HG03060 (cell line): ENCODE measurements at regions not wholly inside any gene's neighbourhood (a gene's known extent, or its start where the extent isn't known, plus 50 kb on each side); places are given as distances from the start of the nearest gene placed in this dataset.

Experiments
- ATAC-seq: cut with Tn5 transposase; IDR thresholded peaks from one replicate; pipeline ENCODE4 v1.9.1; 2021; ENCODE audit warnings: low read depth, moderate number of reproducible peaks; ENCODE audit not compliant: unreplicated experiment

DNA sequence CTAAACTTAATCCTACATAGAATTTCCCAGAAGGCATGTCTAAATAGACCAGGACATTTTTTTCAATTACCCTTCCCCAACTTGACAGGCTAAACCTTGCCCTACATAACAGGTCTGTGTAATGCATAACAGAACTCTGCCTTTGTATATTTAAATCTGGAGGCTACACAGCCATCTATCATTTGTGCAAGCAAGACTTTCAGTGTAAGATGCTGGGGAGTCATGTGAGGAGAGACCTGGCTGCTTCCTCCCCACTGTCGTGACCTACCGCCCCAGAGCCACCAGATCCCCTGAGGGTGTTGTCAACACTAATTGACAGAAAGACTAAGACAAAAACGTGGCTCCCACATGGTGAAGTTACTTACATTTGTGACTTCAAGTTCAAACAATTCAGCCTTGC, 342.2 kb downstream of the PPARGC1A start:
- ATAC-seq: no peak

DNA sequence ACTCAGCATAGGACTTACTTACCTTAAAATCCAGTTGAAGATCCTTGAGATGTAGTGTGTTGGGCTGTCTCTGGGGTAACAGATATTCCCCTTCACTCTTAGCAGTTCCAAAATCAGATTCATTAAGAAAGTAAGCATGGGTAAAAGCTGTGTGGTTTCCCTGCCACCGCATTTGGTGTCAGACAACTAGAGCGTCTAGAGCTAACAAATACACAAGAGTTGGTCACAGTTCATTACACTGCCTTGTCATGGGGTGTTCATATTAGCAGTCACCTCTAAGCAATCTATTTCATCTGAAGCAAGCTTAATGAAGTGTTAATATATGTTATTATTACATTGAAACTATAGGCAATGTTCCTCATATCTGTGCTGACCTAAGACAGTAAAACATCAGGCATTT, 342.8 kb downstream of the PPARGC1A start:
- no peak for ATAC-seq

DNA sequence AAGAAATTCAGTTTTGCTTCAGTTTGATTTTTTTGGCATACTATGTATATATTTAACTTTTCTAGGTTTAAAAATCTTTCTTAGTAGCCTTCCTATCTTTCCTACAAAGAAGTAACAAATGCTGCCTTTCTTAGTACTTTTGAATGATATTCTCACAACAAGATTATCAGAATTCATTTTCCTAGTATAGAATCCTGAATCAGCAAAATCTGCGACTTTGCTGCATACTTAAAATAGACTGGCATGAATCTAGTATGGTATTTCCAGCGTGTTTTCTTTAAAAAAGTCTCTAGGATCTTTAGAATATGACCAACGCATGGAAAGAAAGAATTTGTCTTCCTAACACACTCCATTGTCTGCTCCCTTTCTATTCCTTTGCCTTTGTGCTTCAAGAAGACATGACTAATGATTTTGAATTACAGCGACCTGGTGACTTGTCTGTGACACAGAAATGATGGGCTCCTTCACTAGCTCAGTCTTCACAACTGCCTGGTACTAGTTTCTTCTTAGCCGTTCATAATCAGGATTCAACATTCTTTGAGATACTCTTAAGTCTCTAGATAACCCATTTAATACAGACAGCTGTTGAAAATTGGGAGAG, 349.8 kb downstream of the PPARGC1A start:
- ATAC-seq: no peak

DNA sequence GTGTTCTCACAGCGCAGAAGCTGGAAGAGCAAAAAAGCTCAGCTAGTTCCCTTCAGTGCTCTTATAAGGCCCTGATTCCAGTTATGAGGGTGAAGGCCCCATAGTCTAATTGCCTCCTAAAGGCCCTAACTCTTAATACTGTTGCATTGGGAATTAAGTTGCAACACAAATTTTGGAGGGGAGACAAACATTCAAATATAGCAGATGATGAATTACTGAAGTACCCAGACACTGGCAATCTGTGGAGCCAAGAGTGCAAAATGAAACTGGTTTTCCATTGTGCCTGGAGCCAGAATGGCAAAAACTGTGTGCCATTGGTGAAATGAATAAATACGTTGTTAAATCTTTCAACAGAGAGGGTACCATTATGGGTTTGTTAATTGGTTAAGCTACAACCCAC, 356.0 kb downstream of the PPARGC1A start:
- no peak for ATAC-seq

DNA sequence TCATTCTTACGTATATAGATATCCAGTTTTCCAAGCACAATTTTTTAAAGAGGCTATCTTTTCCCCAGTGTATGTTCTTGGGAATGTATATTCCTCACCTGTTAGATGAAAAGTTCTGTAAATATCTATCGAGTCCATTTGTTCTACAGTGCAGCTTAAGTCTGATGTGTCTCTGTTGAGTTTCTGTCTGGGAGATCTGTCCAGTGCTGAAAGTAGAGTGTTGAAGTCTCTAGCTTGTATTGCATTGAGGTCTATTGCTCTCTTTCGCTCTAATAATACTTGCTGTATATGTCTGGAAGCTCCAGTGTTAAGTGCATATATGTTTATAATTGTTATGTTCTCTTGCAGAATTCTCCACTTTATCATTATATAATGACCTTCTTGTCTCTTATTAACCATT, 373.1 kb downstream of the PPARGC1A start:
- no peak for ATAC-seq

DNA sequence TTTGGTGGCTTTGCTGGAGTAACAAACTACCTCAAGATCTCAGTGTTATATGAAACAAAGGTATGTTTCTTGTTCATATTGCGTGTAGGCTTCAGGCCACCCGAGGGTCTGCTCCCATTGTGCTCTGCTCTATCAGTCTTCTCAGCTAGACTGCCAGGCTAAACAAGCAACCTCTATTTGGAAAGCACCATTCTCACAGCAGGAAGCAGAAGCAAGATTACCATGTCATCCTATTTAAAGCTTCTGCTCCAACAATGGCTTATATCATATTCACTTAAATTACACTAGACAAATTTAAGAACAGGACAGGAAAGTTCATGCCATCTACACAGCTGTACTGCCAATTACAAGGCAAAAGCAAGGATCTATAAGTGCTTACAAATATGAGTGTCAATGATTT, 385.8 kb downstream of the PPARGC1A start:
- no peak for ATAC-seq

DNA sequence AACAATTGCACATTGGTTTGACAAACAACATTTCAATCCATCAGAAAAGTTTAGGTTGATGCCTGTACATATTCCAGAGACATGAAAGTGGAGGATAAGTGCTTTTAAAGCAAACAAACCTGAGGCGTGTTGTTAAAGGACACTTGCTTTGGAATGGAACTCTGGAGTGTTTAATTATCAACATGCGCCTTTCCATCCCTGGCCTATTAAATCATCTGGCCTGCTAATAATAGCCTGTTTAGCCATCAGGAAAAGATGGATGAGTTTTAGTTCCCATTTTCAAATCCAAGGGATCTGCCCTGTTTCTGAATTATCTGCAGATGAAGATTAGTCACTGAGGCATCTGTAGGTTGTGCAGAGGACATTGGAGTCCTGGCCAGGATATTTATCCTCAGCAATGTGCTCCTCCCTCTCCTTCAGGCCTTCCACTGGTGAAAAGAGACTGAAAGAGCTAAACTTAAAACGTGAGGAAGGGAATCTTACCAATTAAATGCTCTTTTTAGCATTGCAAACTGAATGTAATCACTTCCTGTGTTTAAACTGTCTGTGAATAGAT, 388.9 kb downstream of the PPARGC1A start:
- no peak for ATAC-seq

DNA sequence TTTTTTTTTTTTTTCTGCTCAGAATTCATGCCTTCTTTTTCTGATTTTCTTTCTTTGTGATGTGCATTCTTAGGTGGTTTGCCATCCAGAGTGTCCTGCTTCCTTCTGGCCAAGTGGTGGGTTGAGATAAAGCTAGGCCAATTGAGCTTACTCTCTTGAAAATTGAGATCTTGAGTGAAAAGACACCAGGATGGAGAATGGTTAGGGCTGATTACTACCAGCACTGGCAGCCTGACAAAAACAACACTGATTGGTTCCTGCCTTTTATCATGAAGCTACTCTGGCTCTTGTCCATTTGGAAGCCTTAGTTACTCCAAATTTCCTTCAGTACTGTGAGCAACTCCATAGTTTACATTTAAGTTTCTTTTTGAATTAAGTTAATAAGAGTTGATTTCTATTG, 404.0 kb downstream of the PPARGC1A start:
- no peak for ATAC-seq

DNA sequence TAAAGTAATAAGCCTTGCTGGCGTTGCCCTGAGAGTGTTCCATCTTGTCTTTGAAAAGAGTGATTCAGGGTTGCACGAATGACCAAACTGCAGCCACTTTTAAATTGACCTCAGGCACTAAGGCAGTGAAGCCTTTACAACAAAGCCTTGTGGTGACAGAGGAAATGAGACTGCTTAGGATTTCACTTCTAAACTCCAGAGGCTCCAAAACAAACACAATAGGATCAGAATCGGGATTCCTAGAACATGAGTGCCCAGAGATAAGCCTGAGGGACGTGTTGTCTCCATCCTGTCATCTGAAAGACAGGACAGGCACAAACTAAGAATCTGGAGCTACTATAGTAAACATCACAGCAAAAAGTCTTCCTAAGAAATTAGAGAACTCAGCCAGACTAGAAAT, 405.2 kb downstream of the PPARGC1A start:
- no peak for ATAC-seq

DNA sequence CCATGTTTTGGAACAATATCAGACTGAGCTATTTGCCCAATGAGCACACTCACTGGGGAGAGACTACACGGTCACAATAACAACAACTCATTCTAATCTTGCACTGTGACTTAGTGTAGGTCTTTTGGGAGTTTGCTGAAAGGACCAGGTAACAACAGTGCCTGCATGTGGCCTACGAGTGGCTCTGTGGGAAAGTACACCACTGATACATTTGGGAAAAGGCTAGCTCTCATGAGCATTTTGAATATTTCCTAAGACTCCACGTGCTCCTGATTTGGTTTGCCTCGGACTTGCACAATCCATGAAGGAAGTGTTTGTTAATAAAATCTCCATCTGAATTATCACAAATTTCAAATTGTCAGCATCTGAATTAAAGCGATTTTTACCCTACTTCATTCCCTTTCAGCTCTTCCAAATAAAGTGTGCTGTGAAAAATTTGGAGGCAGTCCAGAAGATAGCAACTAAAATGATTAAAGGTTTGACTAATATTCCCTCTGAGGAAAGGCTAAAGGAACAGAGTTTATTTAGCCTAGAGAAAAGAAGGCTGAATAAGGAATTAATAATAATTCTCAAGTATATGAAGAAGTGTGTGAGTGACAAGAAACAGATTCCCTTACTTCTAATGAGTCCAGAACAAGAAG, 406.4 kb downstream of the PPARGC1A start:
- ATAC-seq: no peak

DNA sequence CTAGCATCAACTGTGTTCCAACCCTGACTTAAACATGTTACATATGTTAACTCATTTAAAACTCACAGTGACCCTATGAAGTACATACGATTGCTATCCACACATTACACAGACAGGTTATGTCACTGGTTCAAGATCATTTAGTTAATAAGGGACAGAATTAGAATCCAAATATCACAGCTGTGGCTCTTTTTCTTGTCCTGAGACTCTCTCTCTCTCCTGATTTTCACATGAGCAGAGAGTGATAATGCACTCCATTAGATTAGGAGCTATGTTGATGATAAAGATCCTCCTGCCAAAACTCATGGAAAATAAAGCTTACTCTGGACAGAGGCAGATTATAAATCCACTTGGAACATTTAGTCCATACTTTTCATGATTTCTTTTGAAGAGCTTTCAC, 408.3 kb downstream of the PPARGC1A start:
- no peak for ATAC-seq

DNA sequence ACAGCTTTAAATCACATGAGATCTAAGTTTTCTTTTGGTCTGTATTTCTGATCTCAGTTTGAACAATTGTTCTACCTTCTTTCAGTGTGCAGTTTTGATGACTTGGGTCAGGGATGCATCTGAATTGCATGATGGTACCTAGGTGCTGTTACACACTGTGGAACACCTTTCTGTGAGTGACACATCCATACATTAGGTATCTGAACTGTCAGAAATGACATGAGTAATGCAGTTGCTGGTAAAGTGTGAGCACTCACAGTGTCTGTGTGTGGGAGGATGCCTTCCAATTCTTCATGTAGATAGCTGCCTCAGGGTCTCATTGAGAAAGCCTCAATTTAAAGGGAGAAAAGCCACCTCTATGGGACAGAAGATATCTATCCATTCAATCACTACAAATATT, 411.9 kb downstream of the PPARGC1A start:
- ATAC-seq: no peak

DNA sequence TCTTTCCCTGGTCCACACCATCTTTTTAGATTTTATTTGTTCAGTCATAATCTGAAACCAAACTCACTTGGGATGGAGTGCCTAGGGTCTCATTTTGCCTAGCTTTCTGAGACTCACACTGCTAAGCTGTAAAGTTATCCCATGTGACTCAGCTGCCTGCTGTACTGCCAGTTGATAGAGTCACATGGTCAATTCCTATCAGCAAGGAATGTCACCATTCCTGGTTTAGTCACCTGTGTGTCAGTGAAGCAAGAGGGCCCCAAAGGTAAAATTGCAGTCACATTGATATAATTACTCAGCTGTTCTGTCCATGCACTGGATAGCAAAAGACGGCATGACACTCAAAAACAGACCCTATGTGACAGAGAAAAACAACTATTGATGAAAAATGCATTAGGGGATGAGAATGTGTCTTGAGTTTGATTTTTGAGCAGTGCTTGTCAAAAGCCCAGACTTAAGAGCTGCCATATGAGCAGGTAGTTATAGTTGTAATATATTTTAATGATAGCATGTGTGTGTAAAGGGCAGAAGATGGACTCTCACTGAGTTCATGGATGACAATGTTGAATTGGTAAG, 413.2 kb downstream of the PPARGC1A start:
- no peak for ATAC-seq

DNA sequence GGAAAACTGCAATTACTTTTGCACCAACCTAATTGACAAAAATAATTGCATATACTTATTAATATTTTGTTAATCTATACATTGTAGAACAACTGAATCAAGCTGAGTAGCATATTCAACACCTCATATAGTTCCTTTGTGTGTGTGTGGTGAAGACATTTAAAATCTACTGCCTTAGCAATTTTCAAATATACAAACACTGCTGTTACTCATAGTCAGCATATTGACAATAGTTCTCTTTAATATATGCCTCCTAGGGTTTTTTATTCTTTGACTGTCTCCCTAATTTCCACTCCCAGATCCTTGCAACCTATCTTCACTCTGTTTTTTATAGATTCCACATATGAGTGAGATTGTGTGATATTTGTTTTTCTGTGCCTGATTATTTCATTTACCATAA, 426.8 kb downstream of the PPARGC1A start:
- ATAC-seq: no peak

DNA sequence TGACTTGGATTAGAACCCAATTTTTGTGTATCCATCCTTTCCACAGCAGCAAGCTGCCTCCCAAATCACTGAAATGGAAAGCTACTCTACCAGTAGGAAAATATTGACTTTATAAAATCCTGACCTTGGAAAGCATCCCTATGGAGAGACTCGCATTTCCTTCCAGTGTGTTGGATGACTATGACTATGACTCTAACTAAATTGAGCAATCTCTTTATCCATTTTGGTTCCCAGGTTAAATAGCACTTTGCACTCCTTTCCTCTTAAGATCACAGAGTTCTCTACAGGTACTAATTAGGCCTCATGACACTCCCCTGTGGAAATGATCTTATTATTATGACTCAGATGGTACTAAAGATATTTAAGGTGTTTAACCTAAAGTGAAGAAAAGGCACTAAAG, 431.8 kb downstream of the PPARGC1A start:
- ATAC-seq: no peak

DNA sequence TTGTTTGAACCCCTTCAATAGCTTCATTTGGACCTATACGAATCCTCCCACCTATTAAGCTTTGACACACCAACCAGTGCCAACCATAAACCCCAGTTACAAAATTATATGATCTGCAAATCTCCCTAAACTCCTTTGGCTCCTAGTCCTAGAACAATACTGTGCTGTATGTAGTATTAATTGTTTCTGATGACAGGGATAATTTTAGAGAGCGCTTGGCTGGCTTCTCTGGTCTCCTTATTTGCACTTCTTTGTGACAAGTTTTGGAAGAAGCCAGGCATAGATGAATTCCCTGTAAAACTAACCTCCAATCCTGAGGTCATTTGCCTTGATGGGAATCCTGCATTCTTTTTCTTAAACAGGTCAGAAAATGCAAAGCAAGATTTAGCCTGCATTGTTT, 433.0 kb downstream of the PPARGC1A start:
- no peak for ATAC-seq

DNA sequence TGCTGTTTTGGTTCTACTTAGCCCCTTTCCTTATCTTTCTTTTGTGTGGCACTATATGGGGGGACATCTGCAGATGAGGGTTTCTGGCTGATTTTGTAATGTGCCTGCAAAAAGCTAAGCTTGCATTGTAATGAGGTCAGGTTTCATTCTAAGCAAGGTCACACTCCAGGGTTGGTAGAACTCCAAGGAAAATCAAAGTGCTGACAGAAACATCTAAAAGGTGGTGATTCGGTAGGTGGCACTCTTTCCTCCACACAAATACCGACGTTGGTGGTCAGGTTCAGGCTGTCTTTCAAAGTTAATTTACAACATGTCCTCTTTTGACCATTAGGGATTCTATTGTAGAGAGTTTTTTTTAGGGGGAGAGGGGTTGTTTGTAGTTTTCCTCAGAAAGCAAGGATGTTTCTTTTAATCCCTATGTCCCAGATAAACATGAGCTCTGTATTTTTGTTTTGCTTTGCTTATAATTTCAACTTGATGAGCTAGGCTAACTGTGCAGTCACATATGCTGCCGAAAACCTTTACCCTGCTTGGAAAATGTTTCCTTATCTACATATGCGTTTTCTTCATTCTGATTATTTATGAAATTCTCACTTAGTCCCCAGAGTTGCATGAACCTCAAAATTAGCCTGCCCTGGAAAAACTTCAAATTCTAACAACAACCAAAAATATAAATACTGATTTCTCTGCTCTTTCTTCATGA, 434.2 kb downstream of the PPARGC1A start:
- no peak for ATAC-seq

DNA sequence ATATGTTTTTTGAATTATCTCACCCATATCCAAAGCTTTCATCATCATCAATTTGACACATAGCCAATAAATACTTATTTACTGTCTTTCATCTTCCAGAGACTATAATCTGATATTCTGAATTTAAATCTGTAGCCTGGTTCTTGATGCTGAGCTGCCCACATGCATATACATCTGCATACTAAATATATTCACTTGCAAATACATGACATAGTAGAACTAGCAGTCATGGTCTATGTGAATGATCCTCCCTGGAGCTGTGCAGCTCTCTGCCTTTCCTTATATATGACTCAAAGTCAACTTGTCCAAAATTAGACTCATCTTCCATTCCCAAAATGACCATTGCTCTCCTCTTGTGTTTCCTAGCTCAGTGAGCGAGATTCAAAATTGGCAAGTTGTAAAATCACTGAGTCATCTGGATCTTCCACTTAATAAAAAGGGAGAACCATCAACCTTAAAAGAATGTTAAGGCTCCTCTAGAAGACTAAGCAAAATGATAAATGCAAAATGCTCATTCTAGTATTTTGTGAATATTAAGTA, 448.2 kb downstream of the PPARGC1A start:
- no peak for ATAC-seq

DNA sequence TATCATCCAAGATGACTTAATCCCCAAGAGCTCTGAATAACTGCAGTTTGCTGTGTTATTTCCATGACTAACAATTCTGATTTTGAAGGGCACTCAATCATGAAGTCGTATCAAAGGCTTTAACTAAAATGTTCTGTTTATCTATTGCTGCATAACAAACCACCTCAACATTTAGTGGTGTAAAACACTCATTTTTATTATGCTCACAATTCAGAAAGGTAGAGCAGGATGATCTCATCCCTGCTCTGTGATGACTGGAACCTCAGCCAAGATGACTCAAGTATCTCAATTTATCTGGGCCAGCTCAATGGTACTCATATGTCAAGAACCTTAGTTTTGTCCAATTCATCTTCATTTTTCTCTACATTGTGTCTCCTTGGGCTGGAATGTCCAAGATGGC, 451.1 kb downstream of the PPARGC1A start:
- ATAC-seq: no peak

DNA sequence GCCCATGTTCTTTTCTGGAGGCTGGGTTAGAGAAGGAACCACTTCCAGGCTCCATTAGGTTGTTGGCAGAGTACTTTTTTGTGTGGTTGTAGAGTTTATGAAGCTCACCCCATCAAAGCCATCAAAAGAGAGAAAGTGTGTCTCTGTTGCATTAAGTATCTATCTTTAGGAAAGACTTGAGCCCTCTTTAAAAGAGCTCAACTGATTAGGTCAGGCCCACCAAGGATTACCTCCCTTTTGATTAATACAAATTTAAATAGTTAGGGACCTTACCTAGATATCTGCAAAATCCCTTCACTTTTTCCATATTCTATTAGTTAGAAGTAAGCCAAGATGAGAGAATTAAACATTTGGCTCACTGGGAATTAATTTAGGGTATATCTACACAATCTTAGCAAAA, 460.4 kb downstream of the PPARGC1A start:
- ATAC-seq: no peak

DNA sequence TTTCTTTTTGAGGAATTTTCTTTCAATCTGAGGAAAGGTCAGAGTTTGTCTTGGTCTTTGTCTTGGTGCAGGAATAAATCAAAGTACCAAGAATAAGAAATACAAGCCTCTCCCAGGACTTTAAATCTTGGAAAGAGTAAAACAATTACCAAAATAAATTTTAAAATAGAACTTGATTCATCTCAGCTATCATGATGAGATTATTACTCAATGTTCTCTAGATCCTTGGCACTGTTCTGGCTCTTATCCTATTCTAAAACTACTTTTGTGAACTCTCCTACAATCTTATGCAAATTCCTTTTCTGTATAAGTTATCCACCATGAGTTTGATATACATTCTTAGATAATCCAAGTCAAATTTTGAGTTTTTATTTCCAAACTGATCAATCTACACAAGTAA, 464.3 kb downstream of the PPARGC1A start:
- no peak for ATAC-seq
